ENCODE measurements at regions not wholly inside any gene's neighbourhood (a gene's known extent, or its start where the extent isn't known, plus 50 kb on each side); places are given as distances from the start of the nearest gene placed in this dataset.
"Not testable (repeated sequence)": the region's sequence is repeated elsewhere in the genome, so short reads cannot be mapped to it uniquely, and the experiment has no call there.

DNA sequence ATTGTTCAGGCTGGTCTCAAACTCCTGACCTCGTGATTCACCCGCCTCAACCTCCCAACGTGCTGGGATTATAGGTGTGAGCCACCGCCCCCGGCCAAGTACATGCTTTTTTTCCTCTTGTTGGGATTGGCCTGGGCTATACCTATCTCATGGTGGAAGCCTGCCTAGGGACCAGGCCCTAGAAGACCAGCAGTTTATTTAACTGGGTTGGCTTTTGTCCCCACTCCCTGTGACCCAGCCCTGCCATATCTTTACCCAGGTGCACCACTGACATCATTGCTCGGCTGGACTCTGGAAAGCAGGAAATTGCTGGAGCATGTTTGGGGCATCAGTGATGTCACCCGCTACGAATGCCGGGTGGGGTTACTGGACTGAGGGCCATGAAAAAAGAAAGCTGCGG, 955.5 kb downstream of the SPATA31A6 start:
- TF ChIP-seq, protein P1, sequence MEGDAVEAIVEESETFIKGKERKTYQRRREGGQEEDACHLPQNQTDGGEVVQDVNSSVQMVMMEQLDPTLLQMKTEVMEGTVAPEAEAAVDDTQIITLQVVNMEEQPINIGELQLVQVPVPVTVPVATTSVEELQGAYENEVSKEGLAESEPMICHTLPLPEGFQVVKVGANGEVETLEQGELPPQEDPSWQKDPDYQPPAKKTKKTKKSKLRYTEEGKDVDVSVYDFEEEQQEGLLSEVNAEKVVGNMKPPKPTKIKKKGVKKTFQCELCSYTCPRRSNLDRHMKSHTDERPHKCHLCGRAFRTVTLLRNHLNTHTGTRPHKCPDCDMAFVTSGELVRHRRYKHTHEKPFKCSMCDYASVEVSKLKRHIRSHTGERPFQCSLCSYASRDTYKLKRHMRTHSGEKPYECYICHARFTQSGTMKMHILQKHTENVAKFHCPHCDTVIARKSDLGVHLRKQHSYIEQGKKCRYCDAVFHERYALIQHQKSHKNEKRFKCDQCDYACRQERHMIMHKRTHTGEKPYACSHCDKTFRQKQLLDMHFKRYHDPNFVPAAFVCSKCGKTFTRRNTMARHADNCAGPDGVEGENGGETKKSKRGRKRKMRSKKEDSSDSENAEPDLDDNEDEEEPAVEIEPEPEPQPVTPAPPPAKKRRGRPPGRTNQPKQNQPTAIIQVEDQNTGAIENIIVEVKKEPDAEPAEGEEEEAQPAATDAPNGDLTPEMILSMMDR (IDR thresholded peaks at IDR 0.05) = not testable (repeated sequence)
- not testable (repeated sequence) for TF ChIP-seq CBX8 (IDR thresholded peaks at IDR 0.05); SMC3 (IDR thresholded peaks at IDR 0.05); HDAC2 (IDR thresholded peaks at IDR 0.05); POLR2A (IDR thresholded peaks at IDR 0.05; ENCODE audit: low read length); MYC (IDR thresholded peaks at IDR 0.05; ENCODE audit: borderline replicate concordance, low read length); RARB (CRISPR knock-in tag; IDR thresholded peaks at IDR 0.05); JUN (IDR thresholded peaks at IDR 0.05); BHLHE40 (IDR thresholded peaks at IDR 0.05; ENCODE audit: low read depth, low read length)
- TF ChIP-seq, protein P2, sequence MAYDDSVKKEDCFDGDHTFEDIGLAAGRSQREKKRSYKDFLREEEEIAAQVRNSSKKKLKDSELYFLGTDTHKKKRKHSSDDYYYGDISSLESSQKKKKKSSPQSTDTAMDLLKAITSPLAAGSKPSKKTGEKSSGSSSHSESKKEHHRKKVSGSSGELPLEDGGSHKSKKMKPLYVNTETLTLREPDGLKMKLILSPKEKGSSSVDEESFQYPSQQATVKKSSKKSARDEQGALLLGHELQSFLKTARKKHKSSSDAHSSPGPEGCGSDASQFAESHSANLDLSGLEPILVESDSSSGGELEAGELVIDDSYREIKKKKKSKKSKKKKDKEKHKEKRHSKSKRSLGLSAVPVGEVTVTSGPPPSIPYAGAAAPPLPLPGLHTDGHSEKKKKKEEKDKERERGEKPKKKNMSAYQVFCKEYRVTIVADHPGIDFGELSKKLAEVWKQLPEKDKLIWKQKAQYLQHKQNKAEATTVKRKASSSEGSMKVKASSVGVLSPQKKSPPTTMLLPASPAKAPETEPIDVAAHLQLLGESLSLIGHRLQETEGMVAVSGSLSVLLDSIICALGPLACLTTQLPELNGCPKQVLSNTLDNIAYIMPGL (CRISPR knock-in tag; IDR thresholded peaks at IDR 0.05; ENCODE audit: borderline replicate concordance) = not testable (repeated sequence)
- TF ChIP-seq, protein P3, sequence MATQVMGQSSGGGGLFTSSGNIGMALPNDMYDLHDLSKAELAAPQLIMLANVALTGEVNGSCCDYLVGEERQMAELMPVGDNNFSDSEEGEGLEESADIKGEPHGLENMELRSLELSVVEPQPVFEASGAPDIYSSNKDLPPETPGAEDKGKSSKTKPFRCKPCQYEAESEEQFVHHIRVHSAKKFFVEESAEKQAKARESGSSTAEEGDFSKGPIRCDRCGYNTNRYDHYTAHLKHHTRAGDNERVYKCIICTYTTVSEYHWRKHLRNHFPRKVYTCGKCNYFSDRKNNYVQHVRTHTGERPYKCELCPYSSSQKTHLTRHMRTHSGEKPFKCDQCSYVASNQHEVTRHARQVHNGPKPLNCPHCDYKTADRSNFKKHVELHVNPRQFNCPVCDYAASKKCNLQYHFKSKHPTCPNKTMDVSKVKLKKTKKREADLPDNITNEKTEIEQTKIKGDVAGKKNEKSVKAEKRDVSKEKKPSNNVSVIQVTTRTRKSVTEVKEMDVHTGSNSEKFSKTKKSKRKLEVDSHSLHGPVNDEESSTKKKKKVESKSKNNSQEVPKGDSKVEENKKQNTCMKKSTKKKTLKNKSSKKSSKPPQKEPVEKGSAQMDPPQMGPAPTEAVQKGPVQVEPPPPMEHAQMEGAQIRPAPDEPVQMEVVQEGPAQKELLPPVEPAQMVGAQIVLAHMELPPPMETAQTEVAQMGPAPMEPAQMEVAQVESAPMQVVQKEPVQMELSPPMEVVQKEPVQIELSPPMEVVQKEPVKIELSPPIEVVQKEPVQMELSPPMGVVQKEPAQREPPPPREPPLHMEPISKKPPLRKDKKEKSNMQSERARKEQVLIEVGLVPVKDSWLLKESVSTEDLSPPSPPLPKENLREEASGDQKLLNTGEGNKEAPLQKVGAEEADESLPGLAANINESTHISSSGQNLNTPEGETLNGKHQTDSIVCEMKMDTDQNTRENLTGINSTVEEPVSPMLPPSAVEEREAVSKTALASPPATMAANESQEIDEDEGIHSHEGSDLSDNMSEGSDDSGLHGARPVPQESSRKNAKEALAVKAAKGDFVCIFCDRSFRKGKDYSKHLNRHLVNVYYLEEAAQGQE (IDR thresholded peaks at IDR 0.05) = not testable (repeated sequence)
